Astrocyte of the cerebellum (primary cell): ENCODE measurements at regions not wholly inside any gene's neighbourhood (a gene's known extent, or its start where the extent isn't known, plus 50 kb on each side); places are given as distances from the start of the nearest gene placed in this dataset.

Experiments
- DNase-seq: peaks from one replicate; pipeline ENCODE4 v3.0.0-alpha.2; 2011; ENCODE audit warnings: low read depth
- H3K4me3 ChIP-seq: 2 replicates; pipeline ENCODE4 v1.5.1; 2011; ENCODE audit warnings: mild to moderate bottlenecking, low read depth, low read length, moderate library complexity
- in situ Hi-C: cut with HindIII; loops from 2 replicates; pipeline ENCODE4 v1.10.0; 2017; ENCODE audit warnings: low sequenced_read_pairs
- TF ChIP-seq, protein P1 (sequence below): IDR thresholded peaks from 2 replicates; pipeline ENCODE4 v1.5.1; 2012; ENCODE audit warnings: low read length, low read depth, moderate library complexity, mild to moderate bottlenecking; ENCODE audit errors: missing control alignments

GRCh38 chr3:118348169-118348557 lies 686.5 kb downstream of the IGSF11 start:
- DNase-seq, result no peak
- TF ChIP-seq, protein P1, sequence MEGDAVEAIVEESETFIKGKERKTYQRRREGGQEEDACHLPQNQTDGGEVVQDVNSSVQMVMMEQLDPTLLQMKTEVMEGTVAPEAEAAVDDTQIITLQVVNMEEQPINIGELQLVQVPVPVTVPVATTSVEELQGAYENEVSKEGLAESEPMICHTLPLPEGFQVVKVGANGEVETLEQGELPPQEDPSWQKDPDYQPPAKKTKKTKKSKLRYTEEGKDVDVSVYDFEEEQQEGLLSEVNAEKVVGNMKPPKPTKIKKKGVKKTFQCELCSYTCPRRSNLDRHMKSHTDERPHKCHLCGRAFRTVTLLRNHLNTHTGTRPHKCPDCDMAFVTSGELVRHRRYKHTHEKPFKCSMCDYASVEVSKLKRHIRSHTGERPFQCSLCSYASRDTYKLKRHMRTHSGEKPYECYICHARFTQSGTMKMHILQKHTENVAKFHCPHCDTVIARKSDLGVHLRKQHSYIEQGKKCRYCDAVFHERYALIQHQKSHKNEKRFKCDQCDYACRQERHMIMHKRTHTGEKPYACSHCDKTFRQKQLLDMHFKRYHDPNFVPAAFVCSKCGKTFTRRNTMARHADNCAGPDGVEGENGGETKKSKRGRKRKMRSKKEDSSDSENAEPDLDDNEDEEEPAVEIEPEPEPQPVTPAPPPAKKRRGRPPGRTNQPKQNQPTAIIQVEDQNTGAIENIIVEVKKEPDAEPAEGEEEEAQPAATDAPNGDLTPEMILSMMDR, result no peak
- H3K4me3 ChIP-seq, result no peak overlapping the region
- in situ Hi-C loops, result no loop called here

DNA sequence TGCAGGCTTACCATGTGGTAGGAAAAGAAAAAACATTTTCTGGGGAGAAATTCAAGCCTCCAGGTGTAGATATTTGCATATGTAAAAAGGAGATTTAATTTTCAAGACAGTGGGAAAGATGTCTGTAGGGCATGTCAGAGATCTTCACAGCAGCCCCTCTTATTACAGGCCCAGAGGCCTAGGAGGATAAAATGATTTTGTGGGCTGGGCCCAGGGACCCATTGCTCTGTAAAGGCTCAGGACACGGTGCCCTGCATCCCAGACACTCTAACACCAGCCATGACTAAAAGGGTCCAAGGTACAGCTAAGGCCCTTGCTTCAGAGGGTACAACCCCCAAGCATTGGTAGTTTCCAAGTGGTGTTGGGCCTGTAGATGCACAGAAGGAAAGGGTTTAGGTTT lies 680.1 kb downstream of the IGSF11 start:
- in situ Hi-C loops, result no loop called here
- TF ChIP-seq, protein P1, result no peak
- H3K4me3 ChIP-seq, result no peak overlapping the region
- no peak for DNase-seq

DNA sequence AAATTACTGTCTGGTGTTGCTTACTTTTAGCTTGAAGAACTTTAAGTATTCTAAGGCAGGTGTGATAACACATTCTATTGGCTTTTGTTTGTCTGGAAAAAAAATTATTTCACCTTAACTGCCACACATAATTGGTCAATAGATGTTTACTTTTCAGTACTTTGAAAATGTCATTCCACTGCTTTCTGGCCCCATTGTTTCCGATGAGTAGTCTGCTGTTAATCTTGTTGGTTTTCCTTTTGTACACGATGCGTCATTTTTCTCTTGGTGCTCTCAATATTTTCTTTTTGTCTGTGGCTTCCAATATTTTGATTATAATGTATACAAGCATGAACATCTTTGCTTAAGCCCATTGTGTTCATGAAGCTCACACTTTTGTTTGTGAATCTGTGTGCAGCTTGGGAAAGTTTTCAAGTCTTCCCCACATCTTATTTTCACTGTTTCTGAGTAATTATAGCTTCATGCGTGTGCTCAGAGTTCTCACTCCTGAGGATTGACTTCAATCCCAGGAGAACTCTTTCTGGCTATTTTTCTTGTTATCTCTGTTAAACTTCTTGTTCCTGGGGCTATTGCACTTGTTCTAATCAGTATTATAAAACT lies 664.7 kb downstream of the IGSF11 start:
- TF ChIP-seq, protein P1, result no peak
- in situ Hi-C loops, result no loop called here
- H3K4me3 ChIP-seq, result no peak overlapping the region
- no peak for DNase-seq

GRCh38 chr3:118380576-118380975 lies 654.1 kb downstream of the IGSF11 start:
- no peak overlapping the region for H3K4me3 ChIP-seq
- TF ChIP-seq, protein P1, result no peak
- no peak for DNase-seq
- in situ Hi-C loops, result no loop called here

GRCh38 chr3:118396491-118396890 lies 638.2 kb downstream of the IGSF11 start:
- TF ChIP-seq, protein P1, result no peak
- no peak overlapping the region for H3K4me3 ChIP-seq
- DNase-seq, result no peak
- in situ Hi-C loops, result no loop called here

DNA sequence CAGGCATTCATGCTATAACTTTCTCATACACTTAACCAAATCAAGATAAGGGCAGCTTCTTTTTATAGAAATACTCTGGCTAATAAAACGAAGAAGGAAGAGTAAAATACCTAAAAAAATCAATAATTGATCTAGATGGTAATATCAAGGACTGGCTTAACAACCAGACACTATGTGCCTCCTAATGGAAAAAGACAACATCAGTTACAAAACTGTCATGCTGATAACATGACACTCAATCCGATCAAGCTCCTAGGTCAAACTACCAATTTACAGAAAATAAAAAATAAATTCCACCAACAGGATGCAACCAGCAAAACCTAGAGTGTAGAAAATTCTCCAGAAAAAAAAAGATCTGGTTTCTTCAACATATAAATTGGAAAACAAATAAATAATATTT lies 634.6 kb downstream of the IGSF11 start:
- no peak overlapping the region for H3K4me3 ChIP-seq
- no peak for DNase-seq
- in situ Hi-C loops, result loop anchor here (5.0 kb wide), 1 partner anchor 42 kb away; no protein-coding TSS in a partner anchor
- TF ChIP-seq, protein P1, result no peak
